ENCODE measurements at regions not wholly inside any gene's neighbourhood (a gene's known extent, or its start where the extent isn't known, plus 50 kb on each side); places are given as distances from the start of the nearest gene placed in this dataset.
A peak's percentile ranks its signal among the peaks of the same experiment; 100 is the strongest.
"Not testable (repeated sequence)": the region's sequence is repeated elsewhere in the genome, so short reads cannot be mapped to it uniquely, and the experiment has no call there.

DNA sequence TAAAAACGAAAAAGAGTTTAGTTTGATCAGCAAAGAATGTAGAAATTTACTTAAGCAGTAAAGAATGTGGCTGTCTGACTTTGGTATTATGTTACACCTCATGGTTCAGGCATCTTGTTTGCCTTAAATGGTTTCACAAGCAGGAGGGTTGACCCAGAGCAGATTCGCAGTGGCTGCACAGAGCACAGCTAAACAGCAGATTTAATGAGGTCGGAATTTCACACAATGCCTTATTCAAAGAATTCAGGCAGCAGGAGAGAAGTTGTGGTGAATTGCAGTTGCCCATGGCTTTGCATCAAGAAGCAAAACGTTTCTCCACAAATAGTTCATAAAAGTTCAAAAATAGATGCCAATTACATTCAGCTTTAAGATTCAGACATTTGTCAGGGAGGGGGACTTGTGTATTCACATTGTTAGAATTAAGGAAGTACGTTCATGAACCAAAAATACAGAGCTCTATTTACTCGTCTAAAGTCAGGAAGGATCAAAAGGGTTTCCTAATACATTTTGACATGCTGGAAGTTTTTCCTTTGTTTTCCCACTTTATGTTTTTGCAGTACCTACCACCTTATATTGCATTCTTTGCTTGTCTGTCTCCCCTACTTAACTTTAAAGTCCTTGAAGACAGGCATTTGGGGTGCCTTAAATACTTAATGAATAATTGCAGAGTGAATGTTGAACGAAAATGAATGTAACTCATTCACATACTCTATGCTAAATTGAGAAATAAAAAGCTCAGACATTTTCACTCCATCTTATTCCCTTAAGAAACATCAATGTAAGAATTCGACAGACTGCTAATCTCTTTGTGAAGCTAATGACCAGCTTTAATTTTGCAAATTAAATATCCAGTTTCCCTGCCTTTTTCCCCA, 1163.6 kb upstream of the CITED2 start:
- peak; percentile 93 for DNase-seq (ENCODE audit: low read depth)

DNA sequence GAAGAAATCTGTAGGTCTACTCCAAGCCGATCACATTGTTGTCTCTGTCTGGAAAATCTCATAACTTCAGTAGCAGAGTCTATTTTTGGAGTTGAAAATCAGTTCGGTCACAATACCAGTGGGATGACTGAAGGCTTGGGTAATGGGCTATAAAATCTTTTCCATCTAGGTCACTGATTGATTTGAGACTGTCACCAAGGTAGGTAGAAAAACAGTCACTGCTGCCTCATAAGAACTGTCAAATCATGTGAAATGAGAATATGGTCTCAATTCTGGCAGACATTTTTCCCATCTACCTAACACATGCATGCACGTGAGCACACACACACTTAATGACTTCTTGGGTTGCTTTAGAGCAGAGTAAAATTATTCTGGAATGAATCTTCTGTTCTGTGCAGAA, 1162.8 kb upstream of the CITED2 start:
- peak; percentile 35 for DNase-seq (ENCODE audit: low read depth)

DNA sequence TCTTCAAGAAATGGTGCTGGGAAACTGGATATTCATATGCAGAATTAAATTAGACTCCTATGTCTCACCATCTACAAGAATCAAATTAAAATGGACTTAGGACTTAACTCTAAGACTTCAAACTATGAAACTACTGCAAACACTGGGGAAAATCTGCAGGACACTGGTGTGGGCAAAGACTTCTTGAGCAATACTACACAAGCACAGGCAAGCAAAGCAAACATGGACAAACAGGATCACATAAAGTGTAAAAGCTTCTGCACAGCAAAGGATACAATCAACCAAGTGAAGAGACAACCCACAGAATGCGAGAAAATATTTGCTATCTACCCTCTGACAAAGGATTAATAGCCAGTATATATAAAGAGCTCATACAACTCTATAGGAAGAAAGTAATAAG, 1161.1 kb upstream of the CITED2 start:
- no peak for DNase-seq (ENCODE audit: low read depth)

DNA sequence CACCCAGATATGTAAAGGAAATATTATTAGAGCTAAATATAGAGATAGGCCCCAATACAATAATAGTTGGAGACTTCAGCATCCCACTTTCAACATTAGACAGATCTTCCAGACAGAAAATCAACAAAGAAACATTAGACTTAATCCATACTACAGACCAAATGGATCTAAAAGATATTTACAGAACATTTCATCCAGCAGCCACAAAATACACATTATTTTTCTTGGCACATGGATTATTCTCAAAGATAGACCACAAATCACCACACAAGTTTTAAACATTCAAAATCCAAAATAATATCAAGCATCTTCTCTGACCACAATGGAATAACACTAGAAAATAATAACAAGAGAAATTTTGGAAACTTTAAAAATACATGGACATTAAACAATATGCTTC, 1159.1 kb upstream of the CITED2 start:
- DNase-seq (ENCODE audit: low read depth): no peak

DNA sequence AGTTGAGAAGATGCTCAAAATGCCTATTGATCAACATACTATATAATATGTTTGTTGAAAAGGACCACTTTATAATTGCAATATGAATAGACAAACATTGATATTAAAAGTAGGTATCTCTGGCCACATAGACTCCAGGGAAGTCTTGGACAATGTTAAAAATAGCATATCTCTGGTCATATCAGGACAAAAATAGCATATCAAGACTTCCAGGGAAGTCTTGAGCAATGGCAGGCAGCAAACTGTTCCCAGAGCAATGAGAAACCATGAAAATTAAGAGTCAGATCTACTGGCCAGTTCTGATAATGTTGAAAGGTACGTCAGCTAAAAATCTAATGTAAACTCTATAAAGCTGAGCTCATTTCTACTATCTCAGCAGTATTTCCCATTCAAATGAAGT, 1130.3 kb upstream of the CITED2 start:
- no peak for DNase-seq (ENCODE audit: low read depth)

DNA sequence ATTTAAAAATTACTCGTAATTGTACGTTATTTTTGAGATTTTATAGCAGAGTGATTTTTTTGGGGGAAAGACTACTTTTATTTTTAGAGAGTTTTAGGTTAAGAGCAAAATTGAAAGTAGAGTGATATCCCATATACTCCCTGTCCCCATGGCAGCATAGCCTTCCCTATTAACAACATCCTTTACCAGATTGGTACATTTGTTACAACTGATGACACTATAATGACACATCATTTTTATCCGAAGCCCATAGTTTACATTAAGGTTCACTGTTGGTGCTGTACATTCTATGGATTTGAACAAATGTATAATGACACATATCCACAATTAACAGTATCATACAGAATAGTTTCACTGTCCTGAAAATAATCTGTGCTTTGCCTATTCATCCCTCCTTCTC, 1126.4 kb upstream of the CITED2 start:
- peak; percentile 55 for DNase-seq (ENCODE audit: low read depth)

DNA sequence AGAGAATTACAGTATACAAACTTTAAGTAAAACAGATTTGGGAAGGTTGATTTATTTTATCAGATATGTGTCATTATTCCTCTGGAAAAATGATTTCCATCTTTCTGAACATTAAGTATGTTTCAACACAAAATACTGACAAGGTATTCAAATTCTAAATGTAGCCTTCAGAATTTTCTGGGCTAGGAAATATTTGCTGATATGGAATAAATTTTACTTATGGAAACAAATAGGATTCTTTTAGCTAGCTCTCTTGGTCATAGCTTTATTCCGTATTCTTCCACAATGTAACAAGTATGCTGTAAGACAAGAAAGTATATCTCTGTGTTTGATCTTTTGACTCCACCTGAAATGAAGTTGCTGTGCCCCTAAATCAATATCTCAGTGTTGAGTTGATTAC, 1125.2 kb upstream of the CITED2 start:
- no peak for DNase-seq (ENCODE audit: low read depth)

DNA sequence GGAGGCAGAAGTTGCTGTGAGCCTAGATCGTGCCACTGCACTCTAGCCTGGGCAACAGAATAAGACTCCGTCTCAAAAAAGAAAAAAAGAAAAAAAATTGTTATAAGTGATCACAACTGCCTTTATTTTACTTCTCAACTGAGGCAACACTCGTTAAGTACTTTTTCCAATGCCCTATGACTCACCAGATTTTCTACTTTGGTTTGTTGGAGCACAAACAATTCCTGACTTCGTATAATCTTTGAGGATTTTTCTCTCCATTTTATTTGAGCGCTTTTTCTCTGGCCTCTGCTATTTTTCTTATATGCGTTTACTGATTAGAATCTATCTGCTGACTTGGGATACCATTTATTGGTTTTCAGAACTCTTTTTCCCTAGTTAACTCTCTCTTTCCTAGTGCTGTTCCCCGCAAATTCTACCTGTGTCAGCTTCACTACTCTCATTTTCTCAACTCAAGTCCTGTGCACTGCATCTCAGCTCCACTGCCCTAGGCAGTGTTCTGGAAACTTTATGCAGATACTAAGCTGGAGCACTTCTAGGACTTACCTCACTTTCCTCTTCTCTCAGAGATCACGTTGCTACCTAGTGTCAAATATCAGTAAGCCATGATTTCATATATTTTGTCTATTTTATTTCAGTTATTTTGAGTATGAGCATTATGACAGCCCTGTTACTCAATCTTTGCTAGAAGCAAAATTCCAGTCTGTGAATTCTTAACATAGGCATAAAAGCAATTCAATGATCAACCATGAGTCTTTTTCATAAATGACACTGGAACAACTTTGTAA, 1120.1 kb upstream of the CITED2 start:
- peak; percentile 29 for DNase-seq (ENCODE audit: low read depth)

DNA sequence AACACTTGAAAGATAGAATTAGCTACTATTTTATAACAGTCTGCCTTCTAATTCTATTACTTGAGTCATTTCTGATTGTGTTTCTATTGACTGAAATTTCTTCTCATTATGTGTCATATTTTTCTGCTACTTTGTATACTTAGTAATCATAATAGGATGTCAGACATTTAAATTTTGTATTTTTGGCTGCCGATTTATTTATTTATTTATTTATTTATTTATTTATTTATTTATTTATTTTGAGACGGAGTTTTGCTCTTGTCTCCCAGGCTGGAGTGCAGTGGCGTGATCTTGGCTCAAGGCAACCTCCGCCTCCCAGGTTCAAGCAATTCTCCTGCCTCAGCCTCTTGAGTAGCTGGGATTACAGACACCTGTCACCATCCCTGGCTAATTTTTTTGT, 1119.0 kb upstream of the CITED2 start:
- not testable (repeated sequence) for DNase-seq (ENCODE audit: low read depth)

DNA sequence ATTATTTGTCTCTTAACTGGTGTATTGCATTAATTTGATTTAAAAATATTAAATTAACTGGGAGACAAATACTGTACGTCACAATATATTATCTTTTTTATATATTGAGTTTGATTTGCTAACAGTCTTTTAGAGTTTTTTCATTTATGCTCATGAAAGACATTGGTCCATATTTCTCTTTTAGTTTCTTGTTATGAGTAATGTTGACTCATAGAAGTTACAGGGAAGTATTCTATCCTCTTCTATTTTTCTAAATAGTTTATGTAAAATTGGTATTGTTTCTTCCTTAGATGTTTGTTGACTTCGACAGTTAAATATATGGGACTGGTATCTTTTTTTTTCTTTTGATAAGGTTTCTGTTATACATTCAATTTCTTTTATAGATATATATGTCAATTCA, 1115.6 kb upstream of the CITED2 start:
- peak; percentile 70 for DNase-seq (ENCODE audit: low read depth)

DNA sequence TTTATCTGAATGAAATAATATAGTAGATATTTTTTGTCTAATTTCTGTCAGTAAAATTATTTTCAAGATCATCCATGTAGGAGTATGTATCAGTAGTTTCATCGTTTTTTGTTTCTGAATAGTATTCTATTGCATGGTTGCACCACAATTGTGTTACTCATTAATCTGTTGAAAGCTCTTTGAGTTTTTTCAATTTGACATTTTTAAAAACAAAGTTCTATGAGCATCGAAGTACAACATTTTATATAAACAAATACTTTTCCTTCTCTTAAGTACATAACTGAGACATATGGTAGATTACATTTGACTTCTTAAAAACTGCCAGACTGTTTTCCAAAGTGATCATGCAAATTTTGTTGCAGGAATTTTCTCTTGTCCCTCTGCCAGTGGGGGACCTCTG, 1113.1 kb upstream of the CITED2 start:
- no peak for DNase-seq (ENCODE audit: low read depth)

DNA sequence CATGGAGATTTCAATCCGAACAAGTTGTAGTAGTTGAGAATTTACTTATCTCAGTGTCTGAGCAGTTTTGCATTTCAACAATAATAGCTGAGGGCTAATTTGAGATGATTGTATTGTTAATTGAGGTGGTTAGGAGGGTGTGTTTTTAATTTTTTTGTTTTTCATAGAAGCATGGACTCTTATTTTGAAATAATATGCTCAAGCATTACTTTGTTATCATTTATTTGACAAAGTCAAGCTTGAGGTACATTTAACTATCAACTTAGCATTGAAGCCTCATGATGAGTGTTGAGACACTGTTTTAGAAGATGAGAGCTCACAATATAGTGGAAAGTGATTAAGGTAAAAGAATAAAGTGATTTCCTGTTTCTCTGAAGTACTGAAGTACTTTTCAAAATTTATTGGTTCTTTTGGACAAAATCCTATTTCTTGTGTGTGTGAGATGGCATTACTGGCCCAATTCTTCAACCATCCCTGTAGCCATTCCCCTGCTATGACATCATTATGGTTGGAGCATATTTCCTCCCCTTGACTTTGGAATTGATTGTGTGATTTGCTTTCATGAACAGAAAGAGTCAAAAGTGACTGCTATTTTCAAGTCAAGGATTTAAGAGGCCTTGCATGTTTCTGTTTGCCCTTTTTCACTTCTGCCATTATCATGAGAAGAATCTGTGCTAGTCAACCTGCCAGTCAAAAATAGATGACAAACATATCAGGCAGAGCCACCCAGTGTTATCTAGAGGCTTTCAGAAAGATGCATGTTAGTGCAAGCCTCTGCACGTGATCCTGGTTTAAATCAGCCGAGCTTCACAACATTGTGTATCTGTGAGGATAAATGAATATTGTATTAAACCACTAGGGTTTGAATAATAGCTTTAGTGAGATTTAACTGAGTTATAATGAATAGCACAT, 1112.3 kb upstream of the CITED2 start:
- peak; percentile 23 for DNase-seq (ENCODE audit: low read depth)

DNA sequence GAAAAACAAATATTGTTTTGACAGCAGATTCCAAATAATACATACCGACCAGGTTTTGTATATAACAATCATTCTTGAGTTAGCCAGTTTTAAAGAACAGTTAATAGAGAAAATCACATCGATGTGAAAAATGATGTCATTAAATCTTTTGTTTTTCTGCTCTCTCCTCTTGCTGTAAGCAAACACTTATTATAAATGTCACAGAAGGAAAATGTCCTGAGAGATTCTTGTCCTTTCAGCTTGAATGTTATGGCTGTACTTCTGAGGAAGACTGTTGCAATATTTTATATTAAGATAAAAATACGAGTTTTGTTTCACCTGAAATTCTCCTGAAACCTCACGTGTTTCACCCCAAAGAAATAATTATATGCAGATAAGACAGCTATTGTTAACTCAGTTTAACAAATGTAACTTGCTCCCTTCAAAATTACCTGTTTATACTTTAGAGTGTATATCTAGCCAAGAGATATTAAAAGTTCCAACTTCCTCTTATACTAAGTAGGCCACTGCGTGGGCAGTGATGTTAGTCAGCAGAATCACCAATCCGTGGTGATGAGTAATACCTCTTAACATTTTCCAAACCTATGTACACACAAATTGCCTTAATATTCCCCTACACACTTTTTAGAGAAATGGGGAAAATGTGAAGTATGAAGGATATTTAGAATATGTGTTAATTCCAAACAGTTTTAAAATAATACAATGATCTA, 1111.4 kb upstream of the CITED2 start:
- DNase-seq (ENCODE audit: low read depth): peak; percentile 89

DNA sequence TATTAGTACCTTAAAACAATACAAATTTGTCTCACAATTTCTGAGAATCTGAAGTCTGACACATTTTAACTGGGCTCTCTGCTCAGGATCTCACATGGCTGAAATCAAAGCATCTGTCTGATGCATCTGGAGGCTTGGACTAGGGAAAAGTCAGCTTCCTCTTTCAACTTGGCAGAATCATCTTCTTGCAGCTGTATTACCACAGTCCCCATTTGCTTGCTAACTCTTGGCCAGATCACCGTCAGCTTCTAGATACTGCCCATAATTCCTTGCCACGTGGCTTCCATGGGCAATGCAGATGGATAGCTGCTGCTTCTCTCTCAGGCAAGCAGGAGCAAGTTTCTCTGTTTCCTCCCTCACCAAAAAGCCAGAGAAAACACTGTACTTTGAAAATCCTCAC, 1106.4 kb upstream of the CITED2 start:
- DNase-seq (ENCODE audit: low read depth): peak; percentile 3

DNA sequence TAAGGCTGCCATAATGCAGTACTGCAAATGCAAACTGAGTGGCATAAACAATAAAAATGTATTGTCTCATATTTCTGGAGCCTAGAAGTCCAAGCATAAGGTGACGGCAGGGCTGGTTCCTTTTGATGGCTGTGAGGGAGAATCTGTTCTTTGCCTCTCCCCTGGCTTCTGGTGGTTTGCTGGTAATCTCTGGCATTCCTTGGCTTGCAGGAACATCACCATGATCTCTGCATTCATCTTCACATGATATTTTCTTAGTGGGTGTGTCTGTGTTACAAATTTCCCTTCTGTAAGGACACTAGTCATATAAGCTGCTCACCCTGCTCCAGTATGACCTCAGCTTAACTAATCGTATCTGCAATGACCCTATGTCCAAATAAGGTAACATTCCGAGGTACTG, 1104.2 kb upstream of the CITED2 start:
- DNase-seq (ENCODE audit: low read depth): peak; percentile 10

DNA sequence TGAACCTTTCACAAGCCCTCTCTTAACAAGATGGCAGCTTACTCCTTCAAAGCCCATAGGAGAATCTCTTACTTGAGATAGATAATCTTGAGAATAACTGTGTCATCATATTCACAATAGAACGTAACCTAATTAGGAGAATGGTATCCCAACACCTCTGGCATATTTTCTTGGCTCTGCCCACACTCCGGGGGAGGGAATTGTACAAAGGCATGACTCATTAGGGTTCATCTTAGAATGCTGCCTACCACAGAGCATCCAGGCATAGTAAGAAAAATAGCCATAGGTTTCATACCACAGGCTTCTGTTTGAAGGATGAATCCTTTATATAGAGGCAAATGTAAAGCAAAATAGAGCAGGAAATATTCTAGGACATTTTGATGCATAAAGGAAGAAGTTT, 1100.6 kb upstream of the CITED2 start:
- DNase-seq (ENCODE audit: low read depth): peak; percentile 9

DNA sequence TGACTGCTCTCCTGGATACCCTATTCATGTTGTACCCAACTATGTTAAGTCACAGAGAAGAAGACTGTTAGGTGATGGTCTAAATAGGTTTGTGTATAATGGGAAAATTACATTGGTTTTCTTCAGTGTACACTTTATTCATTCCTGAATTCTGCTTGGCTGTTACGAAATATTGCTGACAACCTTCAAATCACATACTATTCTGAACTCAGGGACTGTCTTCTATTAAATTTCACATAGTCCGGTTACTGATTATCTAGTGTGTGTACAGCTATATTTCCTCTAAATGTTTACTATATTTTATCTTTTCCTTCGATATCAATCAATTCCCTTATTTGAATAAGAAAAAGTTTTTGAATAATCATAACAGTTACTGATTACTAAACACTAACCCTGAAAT, 1090.3 kb upstream of the CITED2 start:
- DNase-seq (ENCODE audit: low read depth): no peak

DNA sequence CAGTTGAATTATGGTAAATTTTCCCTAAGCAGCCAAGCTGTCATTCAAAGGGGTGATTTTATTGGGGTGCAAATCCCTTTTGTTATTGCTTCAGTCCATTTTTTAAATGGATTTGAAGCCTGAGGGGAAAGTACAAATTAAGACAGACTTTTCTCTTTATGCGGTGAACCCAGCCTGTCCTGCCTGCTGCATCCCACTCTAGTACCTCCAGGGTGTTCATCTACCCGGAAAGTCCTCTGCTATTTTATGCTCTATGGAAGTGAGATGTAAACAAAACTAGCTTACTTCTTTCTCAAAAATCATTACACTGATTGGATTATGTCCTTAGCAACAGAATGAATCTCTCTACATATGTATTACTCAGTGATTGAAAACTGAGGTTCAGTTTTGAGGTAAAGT, 1088.9 kb upstream of the CITED2 start:
- DNase-seq (ENCODE audit: low read depth): no peak

DNA sequence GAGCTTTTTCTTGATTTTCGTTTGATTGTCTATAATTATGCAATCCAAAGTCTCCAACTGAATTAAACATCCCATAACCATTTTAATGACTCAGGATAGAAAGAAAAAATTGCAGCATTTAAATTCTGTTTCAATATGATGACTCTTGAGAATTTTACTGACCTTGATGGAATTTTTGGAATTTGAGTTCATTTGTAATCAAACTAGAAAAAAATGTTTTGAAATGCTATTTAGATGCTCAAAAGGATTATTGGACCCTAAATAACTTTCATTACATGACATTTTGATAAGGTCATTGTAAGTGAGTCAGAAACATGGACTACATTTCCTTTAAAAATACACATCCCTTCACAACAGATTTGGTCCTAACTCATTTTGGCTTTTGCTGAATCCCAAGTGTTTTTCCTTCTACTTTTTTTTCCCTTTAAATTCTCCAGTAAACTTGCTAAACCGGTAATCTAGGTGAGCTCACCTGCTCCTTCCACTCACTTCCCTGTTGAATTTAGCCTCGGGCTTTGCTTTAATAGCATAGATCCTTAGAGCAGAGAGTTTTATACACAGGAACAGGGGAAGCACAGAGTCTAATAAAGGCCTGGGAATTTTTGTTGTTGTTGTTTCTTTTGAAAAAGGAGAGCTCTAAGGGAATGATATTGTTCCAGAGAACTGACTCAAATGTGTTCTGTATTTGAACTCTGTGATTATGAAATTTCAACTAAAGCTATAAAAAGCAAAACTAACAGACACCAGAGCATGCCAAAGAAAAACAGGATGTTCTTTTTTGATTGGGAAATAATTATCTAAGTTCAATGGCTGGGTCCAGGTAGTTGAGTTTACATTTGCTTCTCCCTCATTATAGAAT, 1088.2 kb upstream of the CITED2 start:
- peak; percentile 63 for DNase-seq (ENCODE audit: low read depth)

DNA sequence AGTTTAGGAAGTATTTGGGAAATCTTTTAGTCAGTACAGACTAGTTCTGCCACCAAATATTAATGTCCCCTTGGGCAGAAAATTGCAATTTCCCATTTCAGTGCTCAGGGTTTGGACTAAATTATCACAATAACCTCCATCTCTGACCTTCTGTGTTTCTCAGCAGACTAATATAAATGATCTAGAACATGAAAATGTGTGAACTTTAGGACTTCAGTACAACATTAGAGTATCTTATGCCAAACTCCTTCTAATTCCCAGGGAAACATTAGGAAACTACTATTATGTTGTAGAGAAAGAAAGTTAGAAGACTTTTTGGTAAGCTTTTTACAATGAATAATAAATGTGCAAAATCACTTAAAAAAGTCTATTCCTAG, 1087.6 kb upstream of the CITED2 start:
- DNase-seq (ENCODE audit: low read depth): no peak

DNA sequence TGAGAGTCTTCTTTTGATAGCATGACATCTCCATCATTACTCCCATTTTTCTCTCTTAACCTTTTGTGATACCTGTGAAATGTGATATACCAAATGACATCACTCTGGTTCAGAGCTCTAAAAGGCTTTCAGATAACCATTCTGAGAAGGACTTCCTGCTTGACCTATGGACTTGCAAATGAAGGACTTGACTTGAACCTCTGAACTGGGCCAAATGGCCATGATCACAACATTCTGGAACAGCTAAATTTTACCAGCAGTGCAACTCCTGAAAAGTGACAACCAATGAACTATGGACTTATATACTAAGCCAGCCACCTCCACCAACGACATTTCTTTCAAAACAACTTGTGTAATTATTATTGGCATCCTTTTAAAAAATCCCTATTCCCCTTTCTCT, 1085.8 kb upstream of the CITED2 start:
- DNase-seq (ENCODE audit: low read depth): no peak
